ENCODE measurements at regions not wholly inside any gene's neighbourhood (a gene's known extent, or its start where the extent isn't known, plus 50 kb on each side); places are given as distances from the start of the nearest gene placed in this dataset.

- TF ChIP-seq YY1 (IDR thresholded peaks at IDR 0.05; ENCODE audit: low read depth), result no peak
- no peak for TF ChIP-seq EP300 (IDR thresholded peaks at IDR 0.05; ENCODE audit: borderline replicate concordance)
- no peak for TF ChIP-seq TEAD4 (IDR thresholded peaks at IDR 0.05)
- TF ChIP-seq RAD21 (IDR thresholded peaks at IDR 0.05; ENCODE audit: low read depth), result no peak
- TF ChIP-seq REST (IDR thresholded peaks at IDR 0.05; ENCODE audit: low read depth), result no peak
- TF ChIP-seq USF1 (IDR thresholded peaks at IDR 0.05), result no peak
- TF ChIP-seq CREB1 (IDR thresholded peaks at IDR 0.05; ENCODE audit: low read depth), result no peak
- TF ChIP-seq FOXM1 (IDR thresholded peaks at IDR 0.05; ENCODE audit: borderline replicate concordance, low read depth), result no peak
- TF ChIP-seq TAF1 (IDR thresholded peaks at IDR 0.05; ENCODE audit: low read depth), result no peak
- no peak for TF ChIP-seq EGR1 (IDR thresholded peaks at IDR 0.05)
- TF ChIP-seq CEBPB (IDR thresholded peaks at IDR 0.05), result no peak
Measured at GRCh38 chr4:79160962-79161361, 164.9 kb downstream of the NAA11 start.

All from Ishikawa (cell line).